Fibroblast of the aortic adventitia (primary cell): ENCODE measurements at regions not wholly inside any gene's neighbourhood (a gene's known extent, or its start where the extent isn't known, plus 50 kb on each side); places are given as distances from the start of the nearest gene placed in this dataset.

ENCODE experiments used
- DNase-seq: peaks from one replicate; pipeline ENCODE4 v3.0.0-alpha.2; 2010; ENCODE audit warnings: low read depth
- H3K4me3 ChIP-seq: 2 replicates; pipeline ENCODE4 v1.5.1; 2011; ENCODE audit warnings: low read depth, mild to moderate bottlenecking, control low read depth, low read length, moderate library complexity
- CTCF ChIP-seq: IDR thresholded peaks from 2 replicates; pipeline ENCODE4 v1.5.1; 2011; ENCODE audit warnings: mild to moderate bottlenecking, low read length, control low read depth, inconsistent platforms; ENCODE audit not compliant: insufficient read depth

- DNase-seq = no peak
- no peak for TF ChIP-seq CTCF
These were observed 863.3 kb downstream of the TBC1D22A start for GRCh38 chr22:47625531-47626427.

GRCh38 chr22:47625013-47625385, 862.5 kb downstream of the TBC1D22A start:
- TF ChIP-seq CTCF = no peak
- DNase-seq = no peak
- no peak overlapping the region for H3K4me3 ChIP-seq

More at GRCh38 chr22:47625531-47626427, 863.3 kb downstream of the TBC1D22A start:
- no peak overlapping the region for H3K4me3 ChIP-seq

DNA sequence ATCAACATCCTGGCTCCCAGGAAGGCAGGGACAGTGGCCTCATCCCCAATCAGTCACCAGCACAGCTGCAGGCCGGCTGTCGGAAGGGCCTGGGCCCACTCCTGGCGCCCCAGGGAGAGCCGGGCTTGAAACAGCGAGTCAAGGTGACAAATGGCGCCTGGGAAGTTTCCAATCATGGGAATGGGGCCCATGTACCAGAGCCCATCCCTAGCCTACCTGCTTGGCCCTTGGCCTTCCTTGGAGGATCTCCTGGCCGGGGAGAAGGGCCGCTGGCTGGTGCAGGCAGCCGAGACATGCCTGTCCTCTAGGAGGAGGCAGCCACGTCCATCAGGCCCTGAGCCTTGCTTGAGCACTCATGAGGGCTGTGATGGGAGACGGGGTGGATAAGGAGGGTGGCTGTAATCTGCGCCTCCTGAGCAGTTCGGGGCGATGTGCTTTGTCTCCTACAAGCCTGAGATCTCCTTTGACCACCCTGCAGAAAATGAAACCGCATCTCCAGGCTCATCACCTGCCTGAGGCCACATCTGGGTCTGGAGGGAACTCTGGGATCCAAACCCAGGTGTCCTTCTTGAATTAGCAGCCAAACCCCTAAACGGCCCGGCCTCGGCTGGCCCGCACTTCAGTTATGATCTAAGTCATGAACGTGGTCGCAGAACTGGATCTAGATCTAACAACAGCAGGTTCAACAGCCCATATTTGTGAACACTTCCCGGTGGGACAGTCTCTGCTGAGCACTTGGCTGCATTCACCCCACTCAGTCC, 862.0 kb downstream of the TBC1D22A start:
- no peak for DNase-seq
- TF ChIP-seq CTCF = no peak
- no peak overlapping the region for H3K4me3 ChIP-seq

GRCh38 chr22:47623763-47624148, 861.3 kb downstream of the TBC1D22A start:
- no peak for DNase-seq
- no peak for TF ChIP-seq CTCF

GRCh38 chr22:47623066-47623762, 860.8 kb downstream of the TBC1D22A start:
- TF ChIP-seq CTCF = no peak
- no peak overlapping the region for H3K4me3 ChIP-seq
- no peak for DNase-seq

More at GRCh38 chr22:47623763-47624148, 861.3 kb downstream of the TBC1D22A start:
- no peak overlapping the region for H3K4me3 ChIP-seq

DNA sequence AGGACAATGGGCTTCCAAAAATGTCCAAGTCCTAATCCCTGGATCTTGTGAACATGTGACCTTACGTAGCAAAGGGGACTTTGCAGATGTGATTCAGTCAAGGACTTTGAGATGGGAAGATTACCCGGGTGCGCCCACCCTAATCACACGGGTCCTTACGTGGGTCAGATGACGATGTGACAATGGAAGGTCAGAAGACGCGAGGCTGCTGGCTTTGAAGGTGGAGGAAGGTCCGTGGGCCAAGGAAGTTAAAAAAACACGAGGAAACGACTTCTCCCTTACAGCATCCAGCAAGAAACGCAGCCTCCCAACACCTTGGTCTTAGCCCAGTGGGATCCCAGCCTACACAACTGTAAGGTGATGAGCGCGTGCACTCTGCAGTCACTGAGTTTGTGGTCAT, 860.1 kb downstream of the TBC1D22A start:
- H3K4me3 ChIP-seq = no peak overlapping the region
- DNase-seq = no peak
- no peak for TF ChIP-seq CTCF
